CD4-positive, CD25-positive, alpha-beta regulatory T cell (primary cell): ENCODE measurements at regions not wholly inside any gene's neighbourhood (a gene's known extent, or its start where the extent isn't known, plus 50 kb on each side); places are given as distances from the start of the nearest gene placed in this dataset.

ENCODE experiments used
- ATAC-seq, 2 donors: fragments of 150-1000 bp; cut with Tn5 transposase; one replicate each; pipeline ENCODE4 v1.10.0; 2021; ENCODE audit warnings: low read depth in 2 of 2, moderate number of reproducible peaks in 2 of 2, moderate library complexity in 1 of 2
- DNase-seq, 3 donors: peaks; one replicate each; pipeline versions ENCODE4 v3.0.0 to v3.0.0-alpha.2; 2012 to 2022; ENCODE audit warnings: mixed read lengths in 1 of 3
- H3K27ac ChIP-seq: one replicate; pipeline ENCODE4 v1.7.0; 2013; ENCODE audit warnings: mild to moderate bottlenecking, low read length; ENCODE audit not compliant: insufficient read depth, poor library complexity, severe bottlenecking
- H3K27me3 ChIP-seq: one replicate; pipeline ENCODE4 v1.7.0; 2013; ENCODE audit warnings: low read length; ENCODE audit not compliant: control insufficient read depth, insufficient read depth
- H3K36me3 ChIP-seq: one replicate; pipeline ENCODE4 v1.7.0; 2013; ENCODE audit warnings: mild to moderate bottlenecking, low read length, moderate library complexity; ENCODE audit not compliant: control insufficient read depth, insufficient read depth
- H3K4me1 ChIP-seq: 2 replicates; pipeline ENCODE4 v1.7.0; 2013; ENCODE audit warnings: mild to moderate bottlenecking, low read length; ENCODE audit not compliant: insufficient read depth, control insufficient read depth, poor library complexity, severe bottlenecking
- H3K4me3 ChIP-seq: one replicate; pipeline ENCODE4 v1.7.0; 2013; ENCODE audit warnings: low read depth, mild to moderate bottlenecking, low read length, moderate library complexity
- H3K9me3 ChIP-seq, 2 experiments: 1 replicate in 1 of 2; 2 replicates in 1 of 2; pipeline ENCODE4 v1.7.0; 2013; ENCODE audit warnings: low read length in 2 of 2, mild to moderate bottlenecking in 1 of 2, moderate library complexity in 1 of 2; ENCODE audit not compliant: control insufficient read depth in 2 of 2
- H3K27ac Mint-ChIP-seq, 3 donors: one replicate each; pipeline ENCODE4 v1.8.0; 2020 to 2022; ENCODE audit warnings: mild to moderate bottlenecking in 3 of 3, mixed read lengths in 3 of 3, moderate library complexity in 2 of 3
- H3K27me3 Mint-ChIP-seq: one replicate; pipeline ENCODE4 v1.8.0; 2022; ENCODE audit warnings: mild to moderate bottlenecking, mixed read lengths
- H3K36me3 Mint-ChIP-seq: one replicate; pipeline ENCODE4 v1.8.0; 2020; ENCODE audit warnings: mixed read lengths
- H3K4me1 Mint-ChIP-seq, 4 donors: one replicate each; pipeline ENCODE4 v1.8.0; 2020 to 2022; ENCODE audit warnings: mixed read lengths in 4 of 4, mild to moderate bottlenecking in 1 of 4
- H3K4me3 Mint-ChIP-seq, 4 donors: one replicate each; pipeline ENCODE4 v1.8.0; 2020 to 2022; ENCODE audit warnings: mild to moderate bottlenecking in 4 of 4, mixed read lengths in 4 of 4, moderate library complexity in 3 of 4
- H3K9me3 Mint-ChIP-seq, 7 donors: one replicate each; pipeline ENCODE4 v1.8.0; 2020 to 2022; ENCODE audit warnings: mixed read lengths in 7 of 7, mild to moderate bottlenecking in 3 of 7, moderate library complexity in 2 of 7

DNA sequence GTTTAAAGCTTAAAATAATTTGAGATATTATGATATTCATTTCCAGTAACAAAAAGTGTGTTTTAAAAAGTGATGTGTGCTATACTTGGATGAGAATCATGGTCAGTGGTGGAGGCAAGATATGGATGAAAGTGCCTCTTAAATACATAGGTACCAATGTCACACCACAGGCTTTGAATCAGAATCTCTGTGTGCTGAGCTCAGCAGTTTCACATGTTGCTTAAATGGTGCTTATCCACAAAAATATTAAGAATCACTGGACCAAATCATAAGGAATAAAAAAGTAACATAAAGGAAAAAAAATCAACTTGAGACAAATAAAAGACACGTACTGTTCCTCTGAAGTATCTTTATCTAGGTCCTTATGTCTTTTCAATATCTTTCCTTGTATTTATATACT lies 850.5 kb upstream of the POT1 start:
- Histone ChIP-seq H3K27me3 (no peaks in the 10 kb centered on the region), H3K4me3 (no peak overlapping the region), H3K27ac (no peak overlapping the region), H3K4me1 (no peaks in the 10 kb centered on the region), H3K36me3 (no peaks in the 10 kb centered on the region), H3K9me3 (no peaks in the 10 kb centered on the region)
- DNase-seq (no peak), ATAC-seq (no peak)
- Mint-ChIP-seq H3K27me3 (no peaks in the 10 kb centered on the region), H3K9me3 (peaks cover 0 to 20% (median 6%) of the 10 kb centered on the region in 7 donors), H3K4me3 (no peak overlapping the region), H3K36me3 (no peaks in the 10 kb centered on the region), H3K4me1 (no peaks in the 10 kb centered on the region), H3K27ac (no peak overlapping the region)

DNA sequence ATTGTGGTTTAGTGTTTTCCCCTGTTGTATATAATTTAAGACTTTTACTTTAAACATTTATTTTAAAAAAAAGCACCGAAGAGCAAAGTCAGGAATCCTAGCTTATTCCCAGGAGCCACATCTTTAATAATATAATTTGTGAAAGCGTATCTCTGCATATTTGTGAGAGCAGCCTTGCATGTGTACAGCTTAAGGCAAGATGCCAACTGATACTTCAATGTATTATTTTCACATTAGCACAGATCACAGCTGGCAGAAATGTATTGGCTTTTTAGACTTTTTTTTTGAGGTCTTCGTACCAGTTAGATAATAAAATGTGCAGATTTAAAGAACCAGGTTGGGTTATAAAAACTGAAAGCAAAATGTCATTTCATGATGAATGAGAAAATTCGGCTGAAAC lies 845.7 kb upstream of the POT1 start:
- H3K36me3 Mint-ChIP-seq = no peaks in the 10 kb centered on the region
- H3K27me3 ChIP-seq = no peaks in the 10 kb centered on the region
- no peaks in the 10 kb centered on the region for H3K27me3 Mint-ChIP-seq
- H3K4me3 Mint-ChIP-seq = no peak overlapping the region
- no peaks in the 10 kb centered on the region for H3K4me1 ChIP-seq
- H3K27ac ChIP-seq = no peak overlapping the region
- no peaks in the 10 kb centered on the region for H3K9me3 ChIP-seq
- H3K36me3 ChIP-seq = no peaks in the 10 kb centered on the region
- no peak overlapping the region for H3K4me3 ChIP-seq
- H3K4me1 Mint-ChIP-seq = no peaks in the 10 kb centered on the region
- ATAC-seq (no peak), DNase-seq (no peak)
- H3K27ac Mint-ChIP-seq = no peak overlapping the region
- peaks cover 0 to 9% (median 2%) of the 10 kb centered on the region in 7 donors for H3K9me3 Mint-ChIP-seq

DNA sequence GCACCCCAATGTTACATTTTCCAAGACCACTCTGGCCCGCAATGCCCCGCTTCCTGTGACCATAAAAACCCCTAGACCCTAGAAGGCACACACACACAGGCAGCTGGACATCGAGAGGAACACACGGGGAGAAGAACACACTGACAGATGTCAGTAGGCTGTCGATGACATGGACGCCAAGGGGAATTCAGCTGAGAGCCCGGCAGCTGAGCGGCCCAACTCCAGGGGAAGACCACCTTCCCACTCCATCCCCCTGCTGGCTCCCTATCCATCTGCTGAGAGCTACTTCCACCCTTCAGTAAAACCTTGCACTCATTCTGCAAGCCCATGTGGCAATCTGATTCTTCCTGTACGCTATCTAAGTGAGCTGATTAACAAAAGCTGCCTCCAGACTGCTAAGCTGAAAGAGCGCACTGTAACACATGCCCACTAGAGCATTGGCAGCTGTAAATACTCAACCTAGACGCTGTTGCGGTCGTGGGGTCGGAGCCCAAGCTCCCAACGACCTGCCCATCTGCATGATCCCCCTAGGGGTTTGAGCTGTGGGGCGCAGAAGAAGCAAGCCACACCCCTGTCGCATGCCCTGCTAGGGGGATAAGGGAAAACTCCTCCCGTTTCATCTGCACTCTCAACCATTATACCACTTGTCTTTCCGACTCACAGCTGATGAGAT lies 843.6 kb upstream of the POT1 start:
- Histone ChIP-seq H3K27me3 (no peaks in the 10 kb centered on the region), H3K27ac (no peak overlapping the region), H3K4me1 (no peaks in the 10 kb centered on the region), H3K4me3 (no peak overlapping the region), H3K9me3 (no peaks in the 10 kb centered on the region), H3K36me3 (no peaks in the 10 kb centered on the region)
- H3K36me3 Mint-ChIP-seq = no peaks in the 10 kb centered on the region
- no peak overlapping the region for H3K27ac Mint-ChIP-seq
- DNase-seq (no peak), ATAC-seq (no peak)
- H3K4me3 Mint-ChIP-seq = no peak overlapping the region
- no peaks in the 10 kb centered on the region for H3K27me3 Mint-ChIP-seq
- H3K4me1 Mint-ChIP-seq = no peaks in the 10 kb centered on the region
- peaks cover 0 to 4% (median 0%) of the 10 kb centered on the region in 7 donors for H3K9me3 Mint-ChIP-seq

DNA sequence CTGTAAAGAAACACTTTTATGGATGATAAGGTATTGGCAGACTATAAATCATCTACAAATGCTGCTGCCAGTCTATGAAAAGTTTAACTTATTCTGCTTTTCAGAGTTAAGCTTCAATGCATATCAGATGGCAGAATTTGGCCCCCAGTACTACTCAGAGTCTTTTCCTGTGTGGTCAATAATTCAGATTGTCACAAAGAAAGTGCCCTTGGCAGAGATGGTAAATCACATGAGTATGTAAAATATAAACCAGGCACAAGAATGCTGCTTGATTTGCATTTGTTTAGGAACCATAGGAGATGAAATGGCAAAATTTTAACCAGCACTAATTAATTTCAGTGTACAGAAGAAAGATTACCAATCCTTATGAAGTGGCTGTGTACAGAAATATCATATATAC lies 818.3 kb upstream of the POT1 start:
- no peak overlapping the region for H3K4me3 ChIP-seq
- Mint-ChIP-seq H3K9me3 (peaks cover 0 to 18% (median 5%) of the 10 kb centered on the region in 7 donors), H3K27me3 (no peaks in the 10 kb centered on the region), H3K4me3 (no peak overlapping the region), H3K27ac (no peak overlapping the region), H3K4me1 (no peaks in the 10 kb centered on the region), H3K36me3 (no peaks in the 10 kb centered on the region)
- H3K9me3 ChIP-seq = no peaks in the 10 kb centered on the region
- no peaks in the 10 kb centered on the region for H3K36me3 ChIP-seq
- H3K27ac ChIP-seq = no peak overlapping the region
- ATAC-seq = no peak
- H3K4me1 ChIP-seq = no peaks in the 10 kb centered on the region
- no peak for DNase-seq
- no peaks in the 10 kb centered on the region for H3K27me3 ChIP-seq

DNA sequence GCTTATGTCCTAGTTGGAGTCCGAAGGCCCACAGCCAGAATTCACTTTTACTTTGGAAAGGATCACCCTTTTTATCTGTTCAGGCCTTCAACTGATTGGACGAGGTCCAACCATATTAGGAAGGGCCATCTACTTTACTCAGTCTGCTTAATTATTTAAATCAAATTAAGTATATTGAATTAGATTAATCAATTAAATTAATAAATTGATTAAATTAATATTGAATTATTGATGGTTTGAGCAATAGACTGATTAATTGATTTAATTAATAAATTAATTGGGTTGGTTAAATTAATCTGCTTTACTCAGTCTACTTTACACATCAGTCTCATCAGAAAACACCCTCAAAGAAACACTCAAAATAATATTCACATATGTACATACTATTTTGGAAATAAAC lies 816.9 kb upstream of the POT1 start:
- no peak overlapping the region for H3K4me3 ChIP-seq
- no peaks in the 10 kb centered on the region for H3K4me1 ChIP-seq
- H3K4me1 Mint-ChIP-seq = no peaks in the 10 kb centered on the region
- no peaks in the 10 kb centered on the region for H3K27me3 ChIP-seq
- H3K27ac Mint-ChIP-seq = no peak overlapping the region
- H3K36me3 ChIP-seq = no peaks in the 10 kb centered on the region
- H3K36me3 Mint-ChIP-seq = no peaks in the 10 kb centered on the region
- H3K4me3 Mint-ChIP-seq = no peak overlapping the region
- H3K27ac ChIP-seq = no peak overlapping the region
- peaks cover 0 to 19% (median 5%) of the 10 kb centered on the region in 7 donors for H3K9me3 Mint-ChIP-seq
- no peaks in the 10 kb centered on the region for H3K9me3 ChIP-seq
- no peak for ATAC-seq
- no peak for DNase-seq
- no peaks in the 10 kb centered on the region for H3K27me3 Mint-ChIP-seq

DNA sequence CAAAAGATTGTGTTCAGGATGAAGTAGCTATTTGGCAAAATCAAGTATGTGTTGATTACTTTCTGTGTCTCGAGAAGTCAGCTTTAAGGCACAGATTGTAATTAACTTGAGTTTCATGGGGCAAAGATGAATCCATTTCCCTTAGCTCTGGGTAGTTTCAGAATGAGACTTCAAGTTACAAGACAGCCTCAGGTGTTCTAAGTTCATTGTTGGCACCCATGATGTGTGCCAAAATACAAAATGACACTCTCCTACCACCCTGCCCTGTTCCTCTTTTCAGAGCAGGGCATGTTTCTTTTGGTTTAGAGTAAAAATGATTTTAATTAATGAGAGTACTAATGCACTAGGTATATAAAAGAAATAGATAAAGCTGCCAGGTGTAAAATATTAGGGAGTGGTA lies 797.6 kb upstream of the POT1 start:
- H3K4me1 ChIP-seq = no peaks in the 10 kb centered on the region
- Mint-ChIP-seq H3K36me3 (no peaks in the 10 kb centered on the region), H3K9me3 (peaks cover 0 to 10% (median 6%) of the 10 kb centered on the region in 7 donors), H3K27me3 (no peaks in the 10 kb centered on the region), H3K27ac (no peak overlapping the region), H3K4me1 (no peaks in the 10 kb centered on the region), H3K4me3 (no peak overlapping the region)
- H3K27ac ChIP-seq = no peak overlapping the region
- no peaks in the 10 kb centered on the region for H3K27me3 ChIP-seq
- peaks cover 0 to 5% of the 10 kb centered on the region in 2 experiments for H3K9me3 ChIP-seq
- no peaks in the 10 kb centered on the region for H3K36me3 ChIP-seq
- no peak for ATAC-seq
- no peak for DNase-seq
- no peak overlapping the region for H3K4me3 ChIP-seq

DNA sequence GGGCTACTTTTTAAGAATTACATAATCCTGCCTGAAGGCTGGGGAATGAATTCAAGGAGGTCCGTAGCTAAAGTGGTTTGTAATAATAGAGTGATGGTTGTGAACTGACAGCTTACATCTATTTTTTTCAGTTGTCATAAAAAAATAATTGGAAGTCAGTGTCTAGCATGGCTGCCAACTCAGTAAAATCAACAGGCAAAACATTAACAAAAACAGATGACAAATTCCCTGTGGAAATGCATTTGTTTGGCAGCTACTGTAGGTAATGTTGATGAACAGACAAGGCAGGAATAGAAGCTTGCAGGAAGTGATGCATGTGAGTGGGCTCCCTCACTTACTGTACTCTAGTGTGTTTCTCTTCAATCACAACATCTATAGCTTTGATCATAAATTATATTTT lies 766.0 kb upstream of the POT1 start:
- Mint-ChIP-seq H3K4me3 (no peak overlapping the region), H3K27me3 (no peaks in the 10 kb centered on the region), H3K4me1 (no peaks in the 10 kb centered on the region), H3K36me3 (no peaks in the 10 kb centered on the region), H3K27ac (no peak overlapping the region), H3K9me3 (peaks cover 0 to 2% (median 0%) of the 10 kb centered on the region in 7 donors)
- H3K27ac ChIP-seq = no peak overlapping the region
- H3K9me3 ChIP-seq = no peaks in the 10 kb centered on the region
- no peak overlapping the region for H3K4me3 ChIP-seq
- ATAC-seq = no peak
- H3K36me3 ChIP-seq = no peaks in the 10 kb centered on the region
- no peak for DNase-seq
- H3K27me3 ChIP-seq = no peaks in the 10 kb centered on the region
- no peaks in the 10 kb centered on the region for H3K4me1 ChIP-seq

DNA sequence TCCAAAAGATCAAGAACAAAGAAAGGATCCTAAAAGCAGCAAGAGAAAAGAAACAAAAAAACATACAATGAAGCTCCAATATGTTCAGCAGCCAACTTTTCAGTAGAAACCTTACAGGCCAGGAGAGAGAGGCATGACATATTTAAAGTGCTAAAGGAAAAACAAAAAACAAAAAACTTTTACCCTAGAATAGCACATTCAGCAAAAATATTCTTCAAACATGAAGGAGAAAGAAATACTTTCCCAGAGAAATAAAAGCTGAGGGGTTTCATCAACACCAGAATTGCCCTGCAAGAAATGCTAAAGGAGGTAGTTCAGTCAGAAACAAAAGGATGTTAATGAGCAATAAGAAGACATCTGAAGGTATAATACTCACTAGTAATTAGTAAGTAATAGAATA lies 753.5 kb upstream of the POT1 start:
- no peak for DNase-seq
- Histone ChIP-seq H3K9me3 (no peaks in the 10 kb centered on the region), H3K4me3 (no peak overlapping the region), H3K27me3 (no peaks in the 10 kb centered on the region), H3K27ac (no peak overlapping the region), H3K36me3 (no peaks in the 10 kb centered on the region), H3K4me1 (no peaks in the 10 kb centered on the region)
- Mint-ChIP-seq H3K4me3 (no peak overlapping the region), H3K4me1 (peaks cover 0 to 3% (median 0%) of the 10 kb centered on the region in 4 donors), H3K9me3 (peaks cover 0 to 7% (median 3%) of the 10 kb centered on the region in 7 donors), H3K36me3 (no peaks in the 10 kb centered on the region), H3K27ac (no peak overlapping the region), H3K27me3 (no peaks in the 10 kb centered on the region)
- ATAC-seq = no peak
